WERI-Rb-1 (cell line): ENCODE measurements at regions not wholly inside any gene's neighbourhood (a gene's known extent, or its start where the extent isn't known, plus 50 kb on each side); places are given as distances from the start of the nearest gene placed in this dataset.

Source experiments
- DNase-seq: peaks from one replicate; pipeline ENCODE4 v3.0.0-alpha.2; 2020
- H3K27ac ChIP-seq: fragments of 250-450 bp; sonication (Bioruptor Pico); 2 replicates; pipeline ENCODE4 v1.5.1; 2020; ENCODE audit warnings: mild to moderate bottlenecking, moderate library complexity
- H3K27me3 ChIP-seq: fragments of 250-450 bp; sonication (Bioruptor Pico); 2 replicates; pipeline ENCODE4 v1.5.1; 2021; ENCODE audit warnings: mild to moderate bottlenecking, low read depth, moderate library complexity; ENCODE audit not compliant: insufficient read depth, severe bottlenecking
- H3K36me3 ChIP-seq: fragments of 250-450 bp; sonication (Bioruptor Pico); 2 replicates; pipeline ENCODE4 v1.5.1; 2020; ENCODE audit warnings: mild to moderate bottlenecking, moderate library complexity
- H3K4me3 ChIP-seq: 2 replicates; pipeline ENCODE4 v1.5.1; 2011; ENCODE audit warnings: low read depth, mild to moderate bottlenecking, control low read depth, low read length
- H3K9me3 ChIP-seq: fragments of 250-450 bp; sonication (Bioruptor Pico); 2 replicates; pipeline ENCODE4 v1.5.1; 2021; ENCODE audit warnings: mild to moderate bottlenecking, moderate library complexity; ENCODE audit not compliant: severe bottlenecking
- TF ChIP-seq, protein P1 (sequence below): IDR thresholded peaks from 2 replicates; pipeline ENCODE4 v1.5.1; 2011; ENCODE audit warnings: low read depth, mild to moderate bottlenecking, control low read depth, inconsistent platforms, low read length

DNA sequence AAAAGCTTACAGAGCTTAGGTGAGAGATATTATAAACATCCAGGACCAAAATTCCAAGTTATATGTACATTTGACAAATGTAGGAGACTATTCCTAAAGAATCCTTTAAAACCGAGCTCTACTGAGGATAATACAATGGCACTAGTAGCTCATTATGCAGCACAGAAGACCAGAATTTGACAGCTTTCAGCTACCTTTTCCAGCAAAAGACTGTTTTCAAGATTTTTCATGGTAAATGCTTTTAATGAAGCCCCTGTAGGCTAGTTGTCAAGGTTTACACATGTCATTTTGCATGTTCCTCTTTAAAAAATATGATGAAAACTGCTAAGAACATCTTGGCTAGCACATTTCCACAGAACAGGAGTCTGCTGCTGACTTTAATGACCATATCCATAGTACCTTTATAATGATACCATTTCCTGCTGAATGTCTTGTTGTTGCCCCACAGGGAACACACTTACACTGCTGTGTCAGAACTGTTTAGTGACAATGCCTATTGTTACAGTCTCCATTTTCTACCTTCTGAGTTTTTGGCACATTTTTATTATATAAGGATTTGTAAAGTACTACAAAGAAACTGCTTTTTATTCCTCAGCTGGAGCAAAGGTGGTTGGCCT, 1382.3 kb downstream of the RAPGEF2 start:
- no peak overlapping the region for H3K27ac ChIP-seq
- DNase-seq, result no peak
- H3K9me3 ChIP-seq, result no peaks in the 10 kb centered on the region
- H3K36me3 ChIP-seq, result no peaks in the 10 kb centered on the region
- no peaks in the 10 kb centered on the region for H3K27me3 ChIP-seq
- H3K4me3 ChIP-seq, result no peak overlapping the region
- TF ChIP-seq, protein P1, sequence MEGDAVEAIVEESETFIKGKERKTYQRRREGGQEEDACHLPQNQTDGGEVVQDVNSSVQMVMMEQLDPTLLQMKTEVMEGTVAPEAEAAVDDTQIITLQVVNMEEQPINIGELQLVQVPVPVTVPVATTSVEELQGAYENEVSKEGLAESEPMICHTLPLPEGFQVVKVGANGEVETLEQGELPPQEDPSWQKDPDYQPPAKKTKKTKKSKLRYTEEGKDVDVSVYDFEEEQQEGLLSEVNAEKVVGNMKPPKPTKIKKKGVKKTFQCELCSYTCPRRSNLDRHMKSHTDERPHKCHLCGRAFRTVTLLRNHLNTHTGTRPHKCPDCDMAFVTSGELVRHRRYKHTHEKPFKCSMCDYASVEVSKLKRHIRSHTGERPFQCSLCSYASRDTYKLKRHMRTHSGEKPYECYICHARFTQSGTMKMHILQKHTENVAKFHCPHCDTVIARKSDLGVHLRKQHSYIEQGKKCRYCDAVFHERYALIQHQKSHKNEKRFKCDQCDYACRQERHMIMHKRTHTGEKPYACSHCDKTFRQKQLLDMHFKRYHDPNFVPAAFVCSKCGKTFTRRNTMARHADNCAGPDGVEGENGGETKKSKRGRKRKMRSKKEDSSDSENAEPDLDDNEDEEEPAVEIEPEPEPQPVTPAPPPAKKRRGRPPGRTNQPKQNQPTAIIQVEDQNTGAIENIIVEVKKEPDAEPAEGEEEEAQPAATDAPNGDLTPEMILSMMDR, result no peak

DNA sequence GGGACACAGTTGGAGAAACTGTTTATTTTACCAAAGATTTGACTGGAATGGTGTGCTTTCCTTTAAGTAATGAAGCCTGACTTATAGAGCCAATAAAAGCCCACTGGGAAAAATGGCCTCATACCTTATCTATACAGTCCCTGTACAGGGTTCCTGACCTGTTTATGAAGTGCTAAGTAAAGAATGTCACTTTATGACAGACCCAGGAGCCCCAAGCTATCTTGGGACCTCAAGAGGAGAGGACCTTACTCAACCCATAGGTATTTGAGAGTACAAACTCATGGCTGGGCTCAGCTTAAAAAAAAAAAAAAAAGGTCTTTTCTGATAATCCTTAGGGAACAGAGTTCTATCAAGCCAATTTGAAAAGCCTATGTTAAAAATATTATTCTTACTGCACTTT, 1389.3 kb downstream of the RAPGEF2 start:
- Histone ChIP-seq H3K27me3 (no peaks in the 10 kb centered on the region), H3K27ac (no peak overlapping the region), H3K9me3 (peaks cover 3% of the 10 kb centered on the region), H3K36me3 (no peaks in the 10 kb centered on the region), H3K4me3 (no peak overlapping the region)
- no peak for DNase-seq
- TF ChIP-seq, protein P1, result no peak

DNA sequence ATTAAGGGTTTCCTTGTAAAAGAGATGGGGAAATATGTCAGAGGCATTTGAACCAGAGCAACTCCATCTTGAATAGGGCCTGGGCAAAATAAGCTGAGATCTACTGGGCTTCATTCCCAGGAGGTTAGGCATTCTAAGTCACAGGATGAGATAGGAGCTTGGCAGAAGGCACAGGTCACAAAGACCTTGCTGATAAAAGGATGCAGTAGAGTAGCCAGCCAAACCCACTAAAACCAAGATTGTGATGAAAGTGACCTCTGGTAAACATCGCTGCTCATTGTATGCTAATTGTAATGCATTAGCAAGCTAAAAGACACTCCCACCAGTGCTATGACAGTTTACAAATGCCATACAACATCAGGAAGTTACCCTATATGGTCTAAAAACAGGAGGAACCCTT, 1390.3 kb downstream of the RAPGEF2 start:
- Histone ChIP-seq H3K9me3 (peaks cover 3% of the 10 kb centered on the region), H3K27ac (no peak overlapping the region), H3K27me3 (no peaks in the 10 kb centered on the region), H3K36me3 (no peaks in the 10 kb centered on the region), H3K4me3 (no peak overlapping the region)
- TF ChIP-seq, protein P1, result no peak
- DNase-seq, result no peak

DNA sequence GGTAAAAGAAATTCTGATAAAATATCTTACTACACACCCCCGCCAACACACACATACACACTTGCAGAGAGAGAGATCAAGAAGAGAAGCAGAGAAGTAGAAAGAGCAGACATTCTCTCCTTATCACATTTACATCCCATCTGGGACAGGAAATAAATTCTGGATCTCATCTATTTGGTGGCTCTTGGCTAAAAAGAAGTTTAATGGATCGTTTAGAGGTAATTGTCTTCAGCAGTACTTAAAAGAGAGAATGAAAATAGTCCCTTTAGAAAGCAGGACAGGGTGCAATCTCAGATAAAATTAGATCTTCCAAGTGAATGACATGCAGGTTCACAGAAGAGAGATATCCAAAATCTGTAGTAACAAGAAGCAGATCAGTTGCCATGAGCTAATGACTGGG, 1392.5 kb downstream of the RAPGEF2 start:
- H3K4me3 ChIP-seq, result no peak overlapping the region
- H3K36me3 ChIP-seq, result no peaks in the 10 kb centered on the region
- no peaks in the 10 kb centered on the region for H3K27me3 ChIP-seq
- H3K9me3 ChIP-seq, result peaks cover 3% of the 10 kb centered on the region
- TF ChIP-seq, protein P1, result no peak
- no peak overlapping the region for H3K27ac ChIP-seq
- DNase-seq, result no peak

DNA sequence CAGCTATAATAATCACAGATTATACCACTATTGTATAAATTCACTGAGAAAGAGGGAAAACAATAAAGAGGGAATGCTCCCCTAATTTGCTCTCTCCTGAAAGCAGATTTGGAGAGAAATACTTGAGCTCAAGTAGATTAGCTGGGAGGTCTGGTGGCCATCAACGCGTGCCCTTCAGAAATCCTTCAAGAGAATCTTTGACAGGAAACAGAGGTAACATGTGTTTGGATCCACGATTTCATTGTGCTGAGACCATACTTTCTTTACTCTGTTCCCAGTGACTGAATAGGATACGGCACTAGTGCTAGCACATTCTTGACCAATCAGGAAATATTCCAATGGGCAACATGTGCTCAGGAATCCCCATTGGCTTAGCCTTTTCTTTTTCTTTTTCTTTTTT, 1395.3 kb downstream of the RAPGEF2 start:
- DNase-seq, result no peak
- TF ChIP-seq, protein P1, result no peak
- Histone ChIP-seq H3K27ac (no peak overlapping the region), H3K9me3 (no peaks in the 10 kb centered on the region), H3K36me3 (no peaks in the 10 kb centered on the region), H3K4me3 (no peak overlapping the region), H3K27me3 (no peaks in the 10 kb centered on the region)

DNA sequence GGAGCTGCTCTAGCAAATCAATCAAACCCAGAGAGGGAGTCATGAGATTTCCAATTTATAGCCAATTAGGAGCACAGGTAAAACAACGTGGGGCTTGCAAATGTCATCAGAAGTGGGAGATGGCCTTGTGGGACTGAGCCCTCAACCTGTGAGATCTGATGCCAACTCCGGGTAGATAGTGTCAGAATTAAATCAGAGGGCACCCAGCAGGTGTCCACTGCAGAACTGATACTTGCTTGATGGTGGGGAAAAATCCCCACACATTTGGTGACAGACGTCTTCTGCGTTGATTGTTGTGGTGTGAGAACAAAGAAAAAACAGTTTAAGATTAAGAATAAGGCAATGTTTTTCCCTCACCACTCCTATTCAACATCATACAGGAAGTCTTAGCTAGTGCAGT, 1402.8 kb downstream of the RAPGEF2 start:
- H3K9me3 ChIP-seq, result no peaks in the 10 kb centered on the region

More for the DNA sequence above, 1402.8 kb downstream of the RAPGEF2 start:
- no peak for DNase-seq
- Histone ChIP-seq H3K27me3 (no peaks in the 10 kb centered on the region), H3K27ac (no peak overlapping the region), H3K36me3 (no peaks in the 10 kb centered on the region), H3K4me3 (no peak overlapping the region)
- TF ChIP-seq, protein P1, result no peak
